Pancreas (tissue), 10 donors: ENCODE measurements at regions not wholly inside any gene's neighbourhood (a gene's known extent, or its start where the extent isn't known, plus 50 kb on each side); places are given as distances from the start of the nearest gene placed in this dataset.
"Not testable (repeated sequence)": the region's sequence is repeated elsewhere in the genome, so short reads cannot be mapped to it uniquely, and the experiment has no call there.

Experiments
- ATAC-seq, 4 donors: fragments of 200-7000 bp; cut with Tn5 transposase; one replicate each; pipeline versions ENCODE4 v1.8.0 to v1.9.1; 2020; ENCODE audit warnings: mild to moderate bottlenecking in 4 of 4, moderate library complexity in 4 of 4
- DNase-seq, 6 donors: peaks; one replicate each; pipeline ENCODE4 v3.0.0-alpha.2; 2020
- FAIRE-seq: peaks from 2 replicates; lab custom pipeline; 2012; peaks lifted over from hg19 to GRCh38; lab: Jason Lieb, UNC
- H3K27ac ChIP-seq, 4 donors: fragments of 200-600 bp; sonication (generic); 1 replicate in 3 of 4; 2 replicates in 1 of 4; pipeline versions ENCODE4 v1.5.0 to v1.8.0; 2020
- H3K27me3 ChIP-seq, 4 donors: fragments of 200-600 bp; one replicate each; pipeline ENCODE4 v1.8.0; 2021
- H3K36me3 ChIP-seq, 3 donors: fragments of 200-600 bp; sonication (generic) in 1 of 3; one replicate each; pipeline versions ENCODE4 v1.5.0 to v1.8.0; 2020 to 2021
- H3K4me1 ChIP-seq, 3 donors: fragments of 200-600 bp; one replicate each; pipeline ENCODE4 v1.8.0; 2021
- H3K4me3 ChIP-seq, 4 donors: fragments of 200-600 bp; sonication (generic) in 2 of 4; one replicate each; pipeline versions ENCODE4 v1.5.0 to v1.8.0; 2020 to 2021
- H3K9me3 ChIP-seq, 4 donors: fragments of 200-600 bp; one replicate each; pipeline ENCODE4 v1.8.0; 2021
- WGBS, 2 donors: extraction: QIAGEN DNeasy Blood & Tissue Kit; methylation state at CpG; one replicate each; pipeline ENCODE4 v1.1.7; 2013; 5-methylcytosine and 5-hydroxymethylcytosine counted together
- intact Hi-C, 3 donors: fragments of 100-400 bp; cut with DNase I; formaldehyde crosslinking; loops; one replicate each; pipeline versions ENCODE4 v1.11.1 to v1.14.2; 2022
- TF ChIP-seq, protein P1 (sequence below), 4 donors: fragments of 200-600 bp; sonication (generic) in 3 of 4; IDR thresholded peaks; one replicate each; pipeline versions ENCODE4 v1.5.0 to v1.8.0; 2021; ENCODE audit warnings: antibody characterized with exemption in 4 of 4
- donor health status: healthy with polysubstance abuse.
- donor health status: DM: no; HTN: no; CAD: no; lungs with moderate emphysema.
- donor health status: DM: no; HTN: no; CAD: no.
- donor health status: control.
- donor health status: control.
- donor health status: Bipolar disorder and iron deficiency.
- donor health status: DM: yes; HTN: yes; CAD: no.
- donor health status: DM: no; HTN: no; CAD: no.
- donor health status: DM: no; HTN: no; CAD: no.
- donor health status: DM: yes; HTN: yes; CAD: no.

DNA sequence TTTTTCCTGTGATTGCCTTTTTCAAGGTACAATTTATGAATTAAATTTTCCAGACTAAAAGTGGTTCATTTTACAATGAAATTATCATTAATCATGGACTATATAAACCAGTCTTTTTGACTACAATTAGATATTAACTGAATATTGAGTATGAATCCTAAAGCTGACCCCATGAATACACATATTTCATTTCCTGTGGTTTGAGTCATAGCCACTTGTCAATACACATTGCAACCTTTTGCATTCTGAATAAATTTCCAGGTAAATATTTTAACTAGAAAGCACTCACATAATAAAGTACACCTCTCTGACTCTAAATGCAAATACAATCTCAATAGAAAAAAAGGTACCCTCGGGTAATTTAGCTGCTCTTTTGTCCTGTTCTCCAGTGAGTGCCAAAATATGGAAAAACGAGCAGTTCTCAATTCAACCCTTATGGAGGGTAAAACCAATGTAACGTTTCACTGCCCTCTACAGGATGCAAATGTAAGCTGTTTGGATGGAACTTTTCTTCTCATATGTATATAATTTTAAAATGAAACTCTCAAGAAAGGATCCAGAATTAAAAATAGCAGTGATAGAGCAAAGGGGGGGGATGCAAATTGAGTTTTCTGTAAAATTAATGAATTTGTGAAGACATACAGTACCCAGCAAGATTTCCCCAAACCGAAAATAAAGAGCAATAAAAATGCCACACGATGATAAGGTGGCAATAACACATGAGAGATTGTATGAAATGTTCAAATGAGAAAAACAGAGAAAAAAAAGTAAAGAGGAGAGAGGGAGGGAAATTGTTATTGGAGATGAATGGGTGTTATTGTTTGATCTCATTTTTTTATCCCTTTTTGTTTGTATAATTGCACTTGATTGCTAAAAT lies 1795.7 kb upstream of the PIK3C3 start:
- no peak for FAIRE-seq
- 19 to 20% methylated on average over 5 of the region's 5 CpGs for WGBS, 2 donors
- Histone ChIP-seq H3K27me3 (no peaks in the 10 kb centered on the region), H3K9me3 (no peaks in the 10 kb centered on the region), H3K27ac (no peak overlapping the region), H3K4me3 (no peak overlapping the region), H3K4me1 (no peaks in the 10 kb centered on the region), H3K36me3 (no peaks in the 10 kb centered on the region)
- intact Hi-C loops: no loop called here
- TF ChIP-seq, protein P1, sequence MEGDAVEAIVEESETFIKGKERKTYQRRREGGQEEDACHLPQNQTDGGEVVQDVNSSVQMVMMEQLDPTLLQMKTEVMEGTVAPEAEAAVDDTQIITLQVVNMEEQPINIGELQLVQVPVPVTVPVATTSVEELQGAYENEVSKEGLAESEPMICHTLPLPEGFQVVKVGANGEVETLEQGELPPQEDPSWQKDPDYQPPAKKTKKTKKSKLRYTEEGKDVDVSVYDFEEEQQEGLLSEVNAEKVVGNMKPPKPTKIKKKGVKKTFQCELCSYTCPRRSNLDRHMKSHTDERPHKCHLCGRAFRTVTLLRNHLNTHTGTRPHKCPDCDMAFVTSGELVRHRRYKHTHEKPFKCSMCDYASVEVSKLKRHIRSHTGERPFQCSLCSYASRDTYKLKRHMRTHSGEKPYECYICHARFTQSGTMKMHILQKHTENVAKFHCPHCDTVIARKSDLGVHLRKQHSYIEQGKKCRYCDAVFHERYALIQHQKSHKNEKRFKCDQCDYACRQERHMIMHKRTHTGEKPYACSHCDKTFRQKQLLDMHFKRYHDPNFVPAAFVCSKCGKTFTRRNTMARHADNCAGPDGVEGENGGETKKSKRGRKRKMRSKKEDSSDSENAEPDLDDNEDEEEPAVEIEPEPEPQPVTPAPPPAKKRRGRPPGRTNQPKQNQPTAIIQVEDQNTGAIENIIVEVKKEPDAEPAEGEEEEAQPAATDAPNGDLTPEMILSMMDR (IDR thresholded peaks at IDR 0.05): peak in 2 of 4 donors; percentile 20 to 34
- no peak for DNase-seq
- peak in 3 of 4 donors; percentile 47 to 64 (median 49) for ATAC-seq

DNA sequence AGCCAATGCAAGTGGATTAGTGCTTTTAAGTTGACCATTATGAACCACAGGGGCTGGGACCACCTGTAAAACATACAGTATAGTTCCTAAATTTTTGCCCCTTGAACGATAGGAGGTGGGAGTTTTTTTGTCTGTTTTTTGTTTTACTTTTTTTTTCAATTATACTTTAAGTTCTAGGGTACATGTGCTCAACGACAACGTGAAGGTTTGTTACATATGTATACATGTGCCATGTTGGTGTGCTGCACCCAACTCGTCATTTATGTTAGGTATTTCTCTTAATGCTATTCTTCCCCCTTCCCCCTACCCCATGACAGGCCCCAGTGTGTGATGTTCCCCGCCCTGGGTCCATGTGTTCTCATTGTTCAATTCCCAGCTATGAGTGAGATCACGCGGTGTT lies 1797.9 kb upstream of the PIK3C3 start:
- FAIRE-seq (no peak), DNase-seq (no peak), ATAC-seq (no peak)
- Histone ChIP-seq H3K4me1 (no peaks in the 10 kb centered on the region), H3K36me3 (no peaks in the 10 kb centered on the region), H3K27me3 (no peaks in the 10 kb centered on the region), H3K4me3 (no peak overlapping the region), H3K9me3 (no peaks in the 10 kb centered on the region), H3K27ac (no peak overlapping the region)
- intact Hi-C loops: no loop called here
- 65 to 80% methylated on average over 7 of the region's 7 CpGs for WGBS, 2 donors
- TF ChIP-seq, protein P1 (IDR thresholded peaks at IDR 0.05): no peak

DNA sequence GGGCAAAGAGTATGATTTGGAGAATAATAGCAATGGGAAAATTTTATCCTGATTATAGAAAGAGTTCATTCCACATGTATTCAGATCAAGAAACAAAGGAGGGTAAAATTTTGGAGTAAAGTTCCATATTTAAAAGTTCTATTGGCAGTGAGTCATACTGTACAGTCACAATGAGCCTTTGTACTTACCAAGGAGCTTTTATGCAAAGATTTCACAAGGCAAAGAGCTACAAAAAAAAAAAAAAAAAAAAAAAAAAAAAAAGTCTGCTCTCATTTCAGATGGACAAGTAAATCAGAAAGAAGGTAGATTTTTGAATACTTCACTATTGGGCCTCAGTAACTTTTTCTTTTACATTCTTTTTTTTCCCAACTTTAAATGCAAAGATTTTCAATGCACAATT lies 1802.2 kb upstream of the PIK3C3 start:
- no peak overlapping the region for H3K4me3 ChIP-seq
- FAIRE-seq: no peak
- no peaks in the 10 kb centered on the region for H3K9me3 ChIP-seq
- TF ChIP-seq, protein P1 (IDR thresholded peaks at IDR 0.05): no peak
- no peak for ATAC-seq
- H3K36me3 ChIP-seq: no peaks in the 10 kb centered on the region
- no peaks in the 10 kb centered on the region for H3K27me3 ChIP-seq
- H3K4me1 ChIP-seq: no peaks in the 10 kb centered on the region
- no peak for DNase-seq
- intact Hi-C loops: no loop called here
- H3K27ac ChIP-seq: no peak overlapping the region

DNA sequence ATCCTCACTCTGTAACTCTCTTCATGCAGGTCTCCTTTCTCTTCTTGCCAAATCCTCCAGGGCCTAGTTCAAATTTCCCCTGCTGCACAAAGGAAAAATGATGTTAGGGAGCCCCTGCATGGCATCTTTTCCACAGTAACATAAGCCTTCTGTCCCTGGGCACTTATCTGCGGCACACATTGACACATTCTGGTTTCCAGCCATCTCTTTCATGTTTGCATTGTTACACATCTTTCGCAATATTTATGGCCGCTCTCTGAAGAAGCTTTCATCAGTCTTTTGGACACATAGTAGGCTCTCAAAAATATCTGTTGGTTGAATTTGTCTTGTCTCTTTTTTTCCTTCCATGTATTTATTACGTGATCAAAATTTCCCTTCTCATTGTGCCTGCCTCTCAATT lies 1806.1 kb upstream of the PIK3C3 start:
- Histone ChIP-seq H3K4me3 (no peak overlapping the region), H3K27me3 (no peaks in the 10 kb centered on the region), H3K27ac (no peak overlapping the region), H3K36me3 (no peaks in the 10 kb centered on the region), H3K4me1 (no peaks in the 10 kb centered on the region), H3K9me3 (no peaks in the 10 kb centered on the region)
- ATAC-seq (no peak), FAIRE-seq (no peak), DNase-seq (no peak)
- 77 to 83% methylated on average over 4 of the region's 4 CpGs for WGBS, 2 donors
- intact Hi-C loops: no loop called here
- TF ChIP-seq, protein P1 (IDR thresholded peaks at IDR 0.05): no peak

DNA sequence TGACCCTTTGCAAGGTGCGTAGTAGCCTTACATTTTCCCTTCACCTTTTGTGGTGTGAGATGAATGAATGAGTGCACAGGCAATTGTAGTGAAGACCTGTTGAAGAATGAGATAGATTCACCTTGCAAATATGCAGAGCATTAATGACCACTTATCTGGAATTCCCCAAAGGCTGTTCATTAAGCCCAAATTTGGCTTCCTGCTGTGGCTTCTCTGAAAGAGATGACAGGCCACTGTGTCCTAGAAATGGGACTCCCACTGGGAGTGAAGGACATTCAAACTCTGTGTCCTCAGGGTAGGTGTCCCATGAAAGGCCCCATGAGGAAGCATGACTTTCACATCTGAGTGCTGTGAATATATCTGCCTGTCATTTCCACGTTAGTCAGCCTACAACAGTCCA lies 1821.8 kb upstream of the PIK3C3 start:
- H3K36me3 ChIP-seq: no peaks in the 10 kb centered on the region
- no peak overlapping the region for H3K27ac ChIP-seq
- intact Hi-C loops: no loop called here
- H3K9me3 ChIP-seq: no peaks in the 10 kb centered on the region
- H3K27me3 ChIP-seq: no peaks in the 10 kb centered on the region
- FAIRE-seq: no peak
- TF ChIP-seq, protein P1 (IDR thresholded peaks at IDR 0.05): no peak
- no peak overlapping the region for H3K4me3 ChIP-seq
- no peak for DNase-seq
- no peaks in the 10 kb centered on the region for H3K4me1 ChIP-seq
- ATAC-seq: no peak
- 70% methylated on average over 2 of the region's 2 CpGs for WGBS, 2 donors

DNA sequence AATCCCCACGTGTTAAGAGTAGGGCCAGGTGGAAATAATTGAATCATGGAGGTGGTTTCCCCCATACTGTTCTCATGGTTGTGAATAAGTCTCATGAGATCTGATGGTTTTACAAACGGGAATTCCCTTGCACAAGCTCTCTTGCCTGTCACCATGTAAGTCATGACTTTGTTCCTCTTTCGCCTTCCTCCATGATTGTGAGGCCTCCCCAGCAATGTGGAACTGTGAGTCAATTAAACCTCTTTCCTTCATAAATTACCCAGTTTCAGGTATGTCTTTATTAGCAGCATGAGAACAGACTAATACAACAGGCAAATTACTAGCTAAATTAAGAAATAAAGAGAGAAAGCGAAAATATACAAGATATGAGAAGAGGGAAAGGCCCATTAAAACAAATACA lies 1822.6 kb upstream of the PIK3C3 start:
- intact Hi-C loops, H3K4me3 ChIP-seq, DNase-seq, H3K27me3 ChIP-seq, H3K4me1 ChIP-seq, H3K36me3 ChIP-seq, H3K9me3 ChIP-seq, FAIRE-seq, H3K27ac ChIP-seq, ATAC-seq: not testable (repeated sequence)
- WGBS, 2 donors: 56 to 63% methylated on average over 4 of the region's 4 CpGs
